ENCODE measurements at regions not wholly inside any gene's neighbourhood (a gene's known extent, or its start where the extent isn't known, plus 50 kb on each side); places are given as distances from the start of the nearest gene placed in this dataset.
"Not testable (repeated sequence)": the region's sequence is repeated elsewhere in the genome, so short reads cannot be mapped to it uniquely, and the experiment has no call there.

- DNase-seq; H3K36me3 ChIP-seq; H3K4me1 ChIP-seq; H3K4me3 ChIP-seq; H3K27me3 ChIP-seq; ATAC-seq; intact Hi-C loops (cut with DNase I); H3K27ac ChIP-seq: not testable (repeated sequence)
- 100% methylated on average over 1 of the region's 2 CpGs; no CpG with 5 or more reads in 1 of the 2 donors for WGBS, 2 donors
- peaks cover 0 to 29% (median 0%) of the 10 kb centered on the region in 11 donors for H3K9me3 ChIP-seq
Observed at GRCh38 chr1:83383107-83383506, 615.8 kb downstream of the TTLL7 start.

DNA sequence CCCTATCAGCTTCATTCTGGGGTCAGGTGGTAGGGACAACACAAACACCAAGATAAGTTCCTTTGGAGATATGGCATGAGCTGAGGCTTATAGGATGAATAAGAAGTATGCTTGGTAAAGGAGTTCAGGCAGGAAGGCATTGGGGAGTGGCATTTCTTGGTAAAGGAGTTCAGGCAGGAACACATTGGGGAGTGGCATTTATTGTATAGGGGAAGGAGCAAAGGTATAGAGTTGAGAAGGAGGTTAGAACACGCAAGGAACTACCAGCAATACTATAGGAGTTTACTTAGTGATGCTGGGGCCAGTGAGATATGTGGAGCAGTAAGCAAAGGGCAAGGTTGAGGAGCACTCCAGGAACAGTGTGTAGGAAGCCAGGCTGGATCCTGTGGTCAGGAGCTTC, 625.9 kb downstream of the TTLL7 start:
- H3K9me3 ChIP-seq; H3K36me3 ChIP-seq; H3K27me3 ChIP-seq; H3K4me1 ChIP-seq; H3K27ac ChIP-seq; H3K4me3 ChIP-seq; intact Hi-C loops (cut with DNase I); ATAC-seq; DNase-seq: not testable (repeated sequence)
- 98 to 100% methylated on average over 1 of the region's 1 CpG for WGBS, 2 donors

GRCh38 chr1:83369853-83370252, 629.1 kb downstream of the TTLL7 start:
- H3K27me3 ChIP-seq; H3K4me1 ChIP-seq; H3K9me3 ChIP-seq; H3K27ac ChIP-seq; H3K36me3 ChIP-seq; DNase-seq; H3K4me3 ChIP-seq; intact Hi-C loops (cut with DNase I); ATAC-seq: not testable (repeated sequence)
- 59 to 62% methylated on average over 3 of the region's 3 CpGs for WGBS, 2 donors

- H3K4me1 ChIP-seq; H3K9me3 ChIP-seq; H3K27me3 ChIP-seq; ATAC-seq; intact Hi-C loops (cut with DNase I); H3K4me3 ChIP-seq; DNase-seq; H3K36me3 ChIP-seq; H3K27ac ChIP-seq: not testable (repeated sequence)
- 90 to 95% methylated on average over 2 of the region's 2 CpGs for WGBS, 2 donors
Observed at GRCh38 chr1:83365320-83365719, 633.6 kb downstream of the TTLL7 start.

GRCh38 chr1:83345375-83345774, 653.6 kb downstream of the TTLL7 start:
- not testable (repeated sequence) for ATAC-seq

GRCh38 chr1:83343767-83344166, 655.2 kb downstream of the TTLL7 start:
- H3K4me1 ChIP-seq = peaks cover 0 to 14% (median 0%) of the 10 kb centered on the region in 9 donors
- H3K4me3 ChIP-seq; H3K36me3 ChIP-seq; intact Hi-C loops (cut with DNase I); H3K27me3 ChIP-seq; H3K9me3 ChIP-seq: not testable (repeated sequence)
- 61 to 75% methylated on average over 6 of the region's 6 CpGs for WGBS, 2 donors
- peak in 3 of 9 donors; percentile 11 to 29 (median 14) for TF ChIP-seq CTCF (IDR thresholded peaks at IDR 0.05)
- DNase-seq (peak in 1 of 2 donors; percentile 3), ATAC-seq (peak in 5 of 8 donors; percentile 71 to 91 (median 76))
- H3K27ac ChIP-seq = peak overlapping the region in 1 of 10 donors; percentile 12

More at GRCh38 chr1:83345375-83345774, 653.6 kb downstream of the TTLL7 start:
- H3K9me3 ChIP-seq; H3K27me3 ChIP-seq; DNase-seq; H3K36me3 ChIP-seq; H3K4me3 ChIP-seq; H3K27ac ChIP-seq; intact Hi-C loops (cut with DNase I): not testable (repeated sequence)
- peaks cover 0 to 14% (median 0%) of the 10 kb centered on the region in 9 donors for H3K4me1 ChIP-seq
- WGBS, 2 donors = 86 to 93% methylated on average over 3 of the region's 3 CpGs

GRCh38 chr1:83342995-83343394, 655.9 kb downstream of the TTLL7 start:
- H3K9me3 ChIP-seq; H3K27me3 ChIP-seq; intact Hi-C loops (cut with DNase I); H3K4me3 ChIP-seq; H3K36me3 ChIP-seq: not testable (repeated sequence)
- peak in 6 of 8 donors; percentile 33 to 76 (median 60) for ATAC-seq
- Histone ChIP-seq H3K27ac (peak overlapping the region in 1 of 10 donors; percentile 12), H3K4me1 (peaks cover 0 to 14% (median 0%) of the 10 kb centered on the region in 9 donors)
- DNase-seq = peak; percentile 15 to 42

DNA sequence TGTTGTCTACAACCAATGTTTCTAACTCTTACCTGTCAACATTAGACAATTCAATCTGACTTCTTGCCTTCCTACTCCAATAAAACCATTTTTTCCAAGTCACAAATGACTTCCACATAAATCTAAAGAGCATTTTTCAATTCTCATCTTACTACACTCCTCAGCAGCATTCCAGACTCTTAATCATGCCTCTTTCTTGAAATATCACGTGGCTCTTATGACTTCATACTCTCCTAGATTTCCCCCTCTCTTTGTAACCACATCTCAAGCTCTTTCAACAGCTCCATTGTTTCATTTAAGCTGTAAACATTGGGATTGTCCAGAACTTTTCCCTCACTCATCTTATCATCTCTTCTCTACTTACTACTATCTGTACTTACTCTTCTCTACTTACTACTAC, 666.6 kb downstream of the TTLL7 start:
- H3K4me1 ChIP-seq; H3K9me3 ChIP-seq; ATAC-seq; H3K27ac ChIP-seq; H3K36me3 ChIP-seq; H3K4me3 ChIP-seq; intact Hi-C loops (cut with DNase I); H3K27me3 ChIP-seq; DNase-seq: not testable (repeated sequence)
- no CpG with 5 or more reads among the region's 1 CpG for whole genome bisulfite sequencing, 2 donors
